ENCODE measurements at regions not wholly inside any gene's neighbourhood (a gene's known extent, or its start where the extent isn't known, plus 50 kb on each side); places are given as distances from the start of the nearest gene placed in this dataset.

- intact Hi-C loops (cut with DNase I; ENCODE audit: low total_unique reads) = no loop called here
- Histone ChIP-seq H3K27me3 (replicated peaks in 1 of 7) (no peaks in the 10 kb centered on the region), H3K4me3 (no peak overlapping the region), H3K4me1 (no peaks in the 10 kb centered on the region), H3K9me3 (no peaks in the 10 kb centered on the region), H3K36me3 (no peaks in the 10 kb centered on the region), H3K27ac (no peak overlapping the region)
- TF ChIP-seq POLR2A (IDR thresholded peaks at IDR 0.05) = no peak
- no peak for TF ChIP-seq POLR2AphosphoS5 (IDR thresholded peaks at IDR 0.05)
- TF ChIP-seq CTCF (IDR thresholded peaks at IDR 0.05 in 8 of 11, conservative IDR thresholded peaks at IDR 0.05 in 3 of 11) = no peak
- DNase-seq = no peak
Observed at GRCh38 chr4:180098586-180098985, 2144.6 kb upstream of the TENM3 start.

GRCh38 chr4:180099957-180100356, 2143.2 kb upstream of the TENM3 start:
- 23 to 37% (median 29%) methylated on average over 5 of the region's 5 CpGs for WGBS, 5 donors
- no peak overlapping the region for H3K27ac ChIP-seq
- no peak for DNase-seq
- H3K27me3 ChIP-seq (replicated peaks in 1 of 7) = no peaks in the 10 kb centered on the region
- H3K4me3 ChIP-seq = no peak overlapping the region
- intact Hi-C loops (cut with DNase I; ENCODE audit: low total_unique reads) = no loop called here
- H3K4me1 ChIP-seq = no peaks in the 10 kb centered on the region
- TF ChIP-seq POLR2A (IDR thresholded peaks at IDR 0.05) = no peak
- TF ChIP-seq CTCF (IDR thresholded peaks at IDR 0.05 in 8 of 11, conservative IDR thresholded peaks at IDR 0.05 in 3 of 11) = no peak
- TF ChIP-seq POLR2AphosphoS5 (IDR thresholded peaks at IDR 0.05) = no peak
- no peaks in the 10 kb centered on the region for H3K9me3 ChIP-seq
- no peaks in the 10 kb centered on the region for H3K36me3 ChIP-seq

- Histone ChIP-seq H3K27me3 (replicated peaks in 1 of 7) (no peaks in the 10 kb centered on the region), H3K4me1 (no peaks in the 10 kb centered on the region), H3K36me3 (no peaks in the 10 kb centered on the region), H3K9me3 (no peaks in the 10 kb centered on the region), H3K4me3 (no peak overlapping the region), H3K27ac (no peak overlapping the region)
- DNase-seq = peak; percentile 67
- TF ChIP-seq CTCF (IDR thresholded peaks at IDR 0.05 in 8 of 11, conservative IDR thresholded peaks at IDR 0.05 in 3 of 11) (no peak), POLR2A (IDR thresholded peaks at IDR 0.05) (no peak), POLR2AphosphoS5 (IDR thresholded peaks at IDR 0.05) (no peak)
- intact Hi-C loops (cut with DNase I; ENCODE audit: low total_unique reads) = no loop called here
- WGBS, 5 donors = 89 to 97% (median 91%) methylated on average over 19 to 22 of the region's 22 CpGs
Observed at GRCh38 chr4:180100433-180101344, 2142.5 kb upstream of the TENM3 start.

GRCh38 chr4:180101348-180102083, 2141.7 kb upstream of the TENM3 start:
- H3K9me3 ChIP-seq = no peaks in the 10 kb centered on the region
- no peaks in the 10 kb centered on the region for H3K27me3 ChIP-seq (replicated peaks in 1 of 7)
- 76 to 94% (median 83%) methylated on average over 20 to 28 of the region's 28 CpGs for WGBS, 5 donors
- H3K27ac ChIP-seq = no peak overlapping the region
- intact Hi-C loops (cut with DNase I; ENCODE audit: low total_unique reads) = no loop called here
- H3K4me1 ChIP-seq = no peaks in the 10 kb centered on the region
- DNase-seq = peak; percentile 70
- no peak overlapping the region for H3K4me3 ChIP-seq
- no peaks in the 10 kb centered on the region for H3K36me3 ChIP-seq
- TF ChIP-seq POLR2AphosphoS5 (IDR thresholded peaks at IDR 0.05) (no peak), POLR2A (IDR thresholded peaks at IDR 0.05) (no peak), CTCF (IDR thresholded peaks at IDR 0.05 in 8 of 11, conservative IDR thresholded peaks at IDR 0.05 in 3 of 11) (no peak)
